Chondrocyte (in vitro differentiated cells): ENCODE measurements at regions not wholly inside any gene's neighbourhood (a gene's known extent, or its start where the extent isn't known, plus 50 kb on each side); places are given as distances from the start of the nearest gene placed in this dataset.

Experiments used
- DNase-seq: peaks from one replicate; pipeline ENCODE4 v3.0.0; 2021; ENCODE audit warnings: mixed read lengths, low spot score
- H3K27ac Mint-ChIP-seq: one replicate; pipeline ENCODE4 v1.8.0; 2021; ENCODE audit warnings: mild to moderate bottlenecking, moderate library complexity, mixed read lengths; ENCODE audit not compliant: unreplicated experiment
- H3K27me3 Mint-ChIP-seq: 2 replicates; pipeline ENCODE4 v1.8.0; 2021; ENCODE audit warnings: low read depth, mixed read lengths
- H3K36me3 Mint-ChIP-seq: 2 replicates; pipeline ENCODE4 v1.8.0; 2021; ENCODE audit warnings: low read depth, mixed read lengths
- H3K4me1 Mint-ChIP-seq: 2 replicates; pipeline ENCODE4 v1.8.0; 2021; ENCODE audit warnings: low read depth, mild to moderate bottlenecking, mixed read lengths
- H3K4me3 Mint-ChIP-seq: one replicate; pipeline ENCODE4 v1.8.0; 2021; ENCODE audit warnings: mild to moderate bottlenecking, moderate library complexity, mixed read lengths; ENCODE audit not compliant: unreplicated experiment
- H3K9me3 Mint-ChIP-seq: 2 replicates; pipeline ENCODE4 v1.8.0; 2021; ENCODE audit warnings: low read depth, mixed read lengths
- TF ChIP-seq, protein P1 (sequence below): fragments of 200-600 bp; sonication (generic); IDR thresholded peaks from 2 replicates; pipeline ENCODE4 v1.5.0; 2021; ENCODE audit warnings: antibody characterized with exemption, mild to moderate bottlenecking, moderate library complexity

GRCh38 chr2:223282221-223282620, 230.2 kb downstream of the KCNE4 start:
- Mint-ChIP-seq H3K9me3 (peaks cover 6% of the 10 kb centered on the region), H3K27ac (no peak overlapping the region), H3K27me3 (no peaks in the 10 kb centered on the region), H3K4me3 (no peak overlapping the region), H3K4me1 (peaks cover 15% of the 10 kb centered on the region), H3K36me3 (no peaks in the 10 kb centered on the region)
- TF ChIP-seq, protein P1, sequence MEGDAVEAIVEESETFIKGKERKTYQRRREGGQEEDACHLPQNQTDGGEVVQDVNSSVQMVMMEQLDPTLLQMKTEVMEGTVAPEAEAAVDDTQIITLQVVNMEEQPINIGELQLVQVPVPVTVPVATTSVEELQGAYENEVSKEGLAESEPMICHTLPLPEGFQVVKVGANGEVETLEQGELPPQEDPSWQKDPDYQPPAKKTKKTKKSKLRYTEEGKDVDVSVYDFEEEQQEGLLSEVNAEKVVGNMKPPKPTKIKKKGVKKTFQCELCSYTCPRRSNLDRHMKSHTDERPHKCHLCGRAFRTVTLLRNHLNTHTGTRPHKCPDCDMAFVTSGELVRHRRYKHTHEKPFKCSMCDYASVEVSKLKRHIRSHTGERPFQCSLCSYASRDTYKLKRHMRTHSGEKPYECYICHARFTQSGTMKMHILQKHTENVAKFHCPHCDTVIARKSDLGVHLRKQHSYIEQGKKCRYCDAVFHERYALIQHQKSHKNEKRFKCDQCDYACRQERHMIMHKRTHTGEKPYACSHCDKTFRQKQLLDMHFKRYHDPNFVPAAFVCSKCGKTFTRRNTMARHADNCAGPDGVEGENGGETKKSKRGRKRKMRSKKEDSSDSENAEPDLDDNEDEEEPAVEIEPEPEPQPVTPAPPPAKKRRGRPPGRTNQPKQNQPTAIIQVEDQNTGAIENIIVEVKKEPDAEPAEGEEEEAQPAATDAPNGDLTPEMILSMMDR, result no peak
- no peak for DNase-seq

GRCh38 chr2:223283329-223283728, 231.3 kb downstream of the KCNE4 start:
- H3K36me3 Mint-ChIP-seq, result no peaks in the 10 kb centered on the region
- H3K4me3 Mint-ChIP-seq, result no peak overlapping the region
- H3K27ac Mint-ChIP-seq, result peak overlapping the region; percentile 19
- H3K4me1 Mint-ChIP-seq, result peaks cover 15% of the 10 kb centered on the region
- no peaks in the 10 kb centered on the region for H3K27me3 Mint-ChIP-seq
- TF ChIP-seq, protein P1, result no peak
- peaks cover 8% of the 10 kb centered on the region for H3K9me3 Mint-ChIP-seq
- DNase-seq, result no peak

DNA sequence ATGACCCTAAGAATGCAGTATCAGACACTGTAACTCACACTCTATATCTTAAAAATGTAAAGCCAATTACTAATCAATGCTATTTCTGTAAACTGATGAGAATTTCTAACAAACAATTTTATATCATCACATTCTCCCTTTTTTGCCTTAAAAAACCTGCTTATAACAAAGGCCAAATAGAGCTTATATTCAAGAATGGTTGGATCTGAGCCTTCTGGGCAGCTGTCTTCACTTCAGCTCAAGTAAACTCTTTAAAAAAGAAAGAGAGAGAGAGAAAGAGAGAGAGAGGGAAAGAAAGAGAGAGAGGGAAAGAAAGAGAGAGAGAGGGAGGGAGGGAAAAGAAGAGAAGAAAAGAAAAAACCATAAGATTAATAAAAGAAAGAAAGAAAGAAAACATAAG, 231.8 kb downstream of the KCNE4 start:
- no peak for DNase-seq
- H3K9me3 Mint-ChIP-seq, result peaks cover 6% of the 10 kb centered on the region
- no peaks in the 10 kb centered on the region for H3K36me3 Mint-ChIP-seq
- H3K4me1 Mint-ChIP-seq, result peaks cover 15% of the 10 kb centered on the region
- no peak overlapping the region for H3K4me3 Mint-ChIP-seq
- H3K27ac Mint-ChIP-seq, result peak overlapping the region; percentile 39
- TF ChIP-seq, protein P1, result no peak
- no peaks in the 10 kb centered on the region for H3K27me3 Mint-ChIP-seq

DNA sequence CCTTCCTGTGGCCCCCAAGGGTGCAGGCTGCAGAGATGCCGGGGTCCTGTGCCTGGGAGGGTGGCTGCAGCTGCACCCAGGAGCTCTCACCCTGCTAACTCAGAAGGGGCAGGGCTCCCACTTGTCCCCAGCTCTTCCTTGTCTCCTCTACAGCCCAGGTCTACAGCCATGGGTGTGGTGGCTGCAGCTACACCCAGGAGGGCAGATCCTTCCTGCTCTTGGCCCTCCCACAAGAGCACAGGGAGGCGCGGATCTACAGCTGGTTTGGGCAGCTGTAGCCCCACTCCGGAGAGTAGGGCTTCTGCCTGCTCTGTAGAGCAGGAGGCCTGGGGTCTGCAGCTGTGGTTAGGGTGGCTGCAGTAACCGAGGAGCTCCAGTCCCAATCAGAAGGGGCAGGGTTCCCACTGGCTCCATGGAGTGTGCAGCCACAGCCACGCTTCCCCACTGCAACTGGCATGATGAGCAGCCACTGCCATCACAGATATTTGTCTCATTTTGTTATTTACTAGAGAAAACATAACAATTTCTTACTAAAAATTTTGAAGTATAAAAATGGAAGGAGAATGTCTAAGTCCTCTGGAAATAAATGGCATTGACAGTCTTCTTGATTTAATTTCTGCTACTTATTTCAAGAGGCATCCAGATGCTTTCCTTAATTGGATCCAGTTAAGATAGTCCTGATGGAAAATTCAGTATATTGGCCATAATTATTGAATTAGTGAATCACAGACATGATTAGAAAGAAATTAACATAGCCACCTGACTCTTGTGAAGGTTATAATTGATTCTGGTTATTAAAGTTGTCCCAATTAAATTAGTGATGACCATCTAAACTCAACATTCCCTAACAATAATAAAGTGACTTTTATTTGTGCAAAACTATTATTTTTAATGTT, 233.6 kb downstream of the KCNE4 start:
- Mint-ChIP-seq H3K9me3 (peaks cover 10% of the 10 kb centered on the region), H3K4me1 (peaks cover 10% of the 10 kb centered on the region), H3K27me3 (no peaks in the 10 kb centered on the region), H3K27ac (no peak overlapping the region), H3K36me3 (no peaks in the 10 kb centered on the region), H3K4me3 (no peak overlapping the region)
- DNase-seq, result no peak
- TF ChIP-seq, protein P1, result no peak

GRCh38 chr2:223294756-223295155, 242.8 kb downstream of the KCNE4 start:
- Mint-ChIP-seq H3K36me3 (peaks cover 4% of the 10 kb centered on the region), H3K4me1 (no peaks in the 10 kb centered on the region), H3K27me3 (no peaks in the 10 kb centered on the region), H3K27ac (no peak overlapping the region), H3K9me3 (peaks cover 20% of the 10 kb centered on the region), H3K4me3 (no peak overlapping the region)
- TF ChIP-seq, protein P1, result no peak
- DNase-seq, result no peak
